ENCODE measurements at regions not wholly inside any gene's neighbourhood (a gene's known extent, or its start where the extent isn't known, plus 50 kb on each side); places are given as distances from the start of the nearest gene placed in this dataset.

DNA sequence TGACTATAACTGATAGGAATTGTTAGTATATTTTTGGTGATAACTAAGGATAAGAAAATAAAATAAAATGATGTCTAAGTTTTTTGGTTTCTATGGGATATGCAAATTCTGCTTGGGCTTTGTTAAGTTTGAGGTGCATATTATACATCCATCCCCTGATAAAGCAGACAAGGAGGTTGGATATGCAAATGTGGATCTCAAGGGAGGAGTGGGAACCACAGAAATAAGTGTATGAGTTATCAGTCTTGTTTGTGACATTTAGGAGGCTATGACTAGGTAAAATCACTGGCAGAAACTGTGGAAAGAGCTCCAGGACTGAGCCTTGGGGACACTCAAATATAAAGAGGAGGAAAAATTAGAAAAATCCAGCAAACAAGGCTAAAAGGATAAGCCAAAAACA, 719.4 kb downstream of the RERGL start:
- no peak overlapping the region for H3K4me3 ChIP-seq (ENCODE audit: low read length)
- H3K27ac ChIP-seq (ENCODE audit: low read length) = no peak overlapping the region
- H3K36me3 ChIP-seq (ENCODE audit: control insufficient read depth, insufficient read depth, low read length) = no peaks in the 10 kb centered on the region
- H3K9me3 ChIP-seq (ENCODE audit: control insufficient read depth, low read depth, low read length) = no peaks in the 10 kb centered on the region
- H3K4me1 ChIP-seq (ENCODE audit: control insufficient read depth, insufficient read depth, low read length) = no peaks in the 10 kb centered on the region
- no peaks in the 10 kb centered on the region for H3K27me3 ChIP-seq (ENCODE audit: control insufficient read depth, insufficient read depth, low read length)
- no peak for DNase-seq

DNA sequence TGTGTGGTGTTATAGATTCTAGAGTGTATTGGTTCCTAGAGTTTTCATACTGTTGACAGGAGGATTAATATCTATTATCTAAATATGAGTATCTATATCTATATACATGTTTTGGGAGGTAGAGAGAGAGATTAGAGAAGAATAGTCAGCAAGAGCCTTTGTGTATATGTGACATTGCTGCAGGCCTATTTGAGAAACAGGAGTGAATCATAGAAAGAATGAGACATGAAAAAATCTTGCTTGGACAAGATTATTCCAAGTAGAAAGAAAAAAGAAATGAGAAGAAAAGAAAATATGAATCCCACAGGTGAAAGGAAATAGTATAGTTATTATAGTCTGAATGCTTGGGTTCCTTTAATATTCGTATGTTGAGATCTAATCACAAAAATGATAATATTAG, 720.4 kb downstream of the RERGL start:
- WGBS (ENCODE audit: insufficient coverage, low lambda C conversion rate) = no CpG with 5 or more reads among the region's 1 CpG
- no peaks in the 10 kb centered on the region for H3K4me1 ChIP-seq (ENCODE audit: control insufficient read depth, insufficient read depth, low read length)
- H3K4me3 ChIP-seq (ENCODE audit: low read length) = no peak overlapping the region
- no peaks in the 10 kb centered on the region for H3K9me3 ChIP-seq (ENCODE audit: control insufficient read depth, low read depth, low read length)
- H3K27ac ChIP-seq (ENCODE audit: low read length) = no peak overlapping the region
- no peaks in the 10 kb centered on the region for H3K36me3 ChIP-seq (ENCODE audit: control insufficient read depth, insufficient read depth, low read length)
- no peak for DNase-seq
- no peaks in the 10 kb centered on the region for H3K27me3 ChIP-seq (ENCODE audit: control insufficient read depth, insufficient read depth, low read length)

DNA sequence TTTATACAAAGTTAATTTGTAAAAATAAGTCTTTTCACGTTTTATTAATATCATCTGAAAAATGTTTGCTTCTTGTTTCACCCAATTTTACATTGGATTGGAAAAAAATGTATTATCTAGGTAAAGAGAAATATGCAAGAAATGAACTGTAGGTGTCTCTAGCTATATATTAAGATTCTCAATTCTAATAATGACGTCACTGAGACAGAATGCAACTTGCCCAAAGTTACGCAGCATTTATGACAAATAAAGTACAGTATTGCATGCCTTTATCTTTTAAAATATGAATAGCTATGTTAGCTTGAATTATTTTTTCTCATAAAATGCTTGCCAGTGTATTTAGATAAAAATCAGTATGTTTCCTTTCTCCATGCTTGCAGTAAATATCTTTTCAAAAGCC, 728.8 kb downstream of the RERGL start:
- H3K27ac ChIP-seq (ENCODE audit: low read length) = no peak overlapping the region
- no peak for DNase-seq
- H3K27me3 ChIP-seq (ENCODE audit: control insufficient read depth, insufficient read depth, low read length) = no peaks in the 10 kb centered on the region
- no peaks in the 10 kb centered on the region for H3K4me1 ChIP-seq (ENCODE audit: control insufficient read depth, insufficient read depth, low read length)
- no peak overlapping the region for H3K4me3 ChIP-seq (ENCODE audit: low read length)
- 81% methylated on average over 3 of the region's 3 CpGs for WGBS (ENCODE audit: insufficient coverage, low lambda C conversion rate)
- H3K9me3 ChIP-seq (ENCODE audit: control insufficient read depth, low read depth, low read length) = no peaks in the 10 kb centered on the region
- H3K36me3 ChIP-seq (ENCODE audit: control insufficient read depth, insufficient read depth, low read length) = no peaks in the 10 kb centered on the region

DNA sequence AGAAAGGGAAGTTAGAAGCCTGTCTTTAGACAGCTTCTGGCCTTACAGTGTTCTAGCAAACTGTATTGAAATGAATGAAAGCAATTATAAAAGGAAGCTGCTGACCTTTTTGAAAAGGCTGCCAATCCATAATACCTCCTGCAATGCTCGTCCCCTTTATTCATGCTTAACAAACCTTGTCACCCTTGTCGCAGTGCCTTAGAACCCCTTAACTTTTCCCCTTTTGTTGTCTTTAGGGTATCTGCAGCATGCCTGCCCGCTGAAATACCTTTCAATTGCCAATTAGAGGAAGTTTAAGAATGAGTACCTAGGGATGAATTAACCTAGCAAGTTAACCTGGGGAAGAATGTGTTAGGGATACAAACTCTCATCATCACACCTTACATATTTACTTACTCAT, 731.2 kb downstream of the RERGL start:
- H3K36me3 ChIP-seq (ENCODE audit: control insufficient read depth, insufficient read depth, low read length) = no peaks in the 10 kb centered on the region

DNA sequence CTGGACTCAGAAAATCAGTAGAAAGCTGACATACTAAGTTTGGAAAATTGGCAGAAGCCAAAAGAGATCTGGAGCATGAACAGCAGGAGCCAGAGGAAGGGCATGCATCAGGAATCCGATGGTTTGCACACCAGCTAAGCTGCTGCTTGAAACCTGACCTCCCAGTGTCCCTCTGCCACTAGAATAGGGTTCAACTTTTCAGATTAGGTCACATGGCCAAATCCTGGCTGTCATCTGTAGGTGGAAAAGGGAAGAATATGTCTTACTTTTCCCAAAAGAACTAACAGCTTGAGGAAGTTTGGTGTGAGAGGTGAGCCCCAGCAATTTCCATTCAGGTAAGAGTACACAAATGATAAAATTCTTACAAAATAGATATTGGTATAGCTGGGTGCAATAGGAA, 732.6 kb downstream of the RERGL start:
- Histone ChIP-seq H3K36me3 (ENCODE audit: control insufficient read depth, insufficient read depth, low read length) (no peaks in the 10 kb centered on the region), H3K27ac (ENCODE audit: low read length) (no peak overlapping the region), H3K9me3 (ENCODE audit: control insufficient read depth, low read depth, low read length) (no peaks in the 10 kb centered on the region), H3K4me3 (ENCODE audit: low read length) (no peak overlapping the region), H3K4me1 (ENCODE audit: control insufficient read depth, insufficient read depth, low read length) (no peaks in the 10 kb centered on the region), H3K27me3 (ENCODE audit: control insufficient read depth, insufficient read depth, low read length) (no peaks in the 10 kb centered on the region)
- DNase-seq = no peak
- WGBS (ENCODE audit: insufficient coverage, low lambda C conversion rate) = no CpG with 5 or more reads among the region's 1 CpG

More for the DNA sequence above, 731.2 kb downstream of the RERGL start:
- 53% methylated on average over 2 of the region's 3 CpGs for WGBS (ENCODE audit: insufficient coverage, low lambda C conversion rate)
- Histone ChIP-seq H3K27ac (ENCODE audit: low read length) (no peak overlapping the region), H3K27me3 (ENCODE audit: control insufficient read depth, insufficient read depth, low read length) (no peaks in the 10 kb centered on the region), H3K4me1 (ENCODE audit: control insufficient read depth, insufficient read depth, low read length) (no peaks in the 10 kb centered on the region), H3K9me3 (ENCODE audit: control insufficient read depth, low read depth, low read length) (no peaks in the 10 kb centered on the region), H3K4me3 (ENCODE audit: low read length) (no peak overlapping the region)
- DNase-seq = no peak

DNA sequence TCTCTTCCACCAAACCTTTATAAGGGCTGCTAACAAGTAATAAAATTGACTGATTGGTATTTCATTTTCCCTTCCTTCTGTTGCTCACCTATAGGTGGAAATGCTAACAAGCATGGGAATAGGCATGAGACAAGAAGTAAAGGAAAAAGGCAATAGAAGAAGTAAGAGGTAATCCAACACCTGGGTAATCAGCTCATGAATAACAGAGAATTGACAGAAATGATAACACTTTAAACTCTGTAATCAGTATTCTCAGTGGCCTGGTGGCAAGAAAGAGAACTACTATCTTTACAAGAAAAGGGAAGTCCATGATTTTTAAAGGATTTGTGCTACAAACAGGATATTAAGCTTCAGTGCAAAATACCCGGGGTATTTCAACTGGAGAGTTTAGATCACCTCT, 737.8 kb downstream of the RERGL start:
- no CpG with 5 or more reads among the region's 1 CpG for WGBS (ENCODE audit: insufficient coverage, low lambda C conversion rate)
- Histone ChIP-seq H3K36me3 (ENCODE audit: control insufficient read depth, insufficient read depth, low read length) (no peaks in the 10 kb centered on the region), H3K4me1 (ENCODE audit: control insufficient read depth, insufficient read depth, low read length) (no peaks in the 10 kb centered on the region), H3K4me3 (ENCODE audit: low read length) (no peak overlapping the region), H3K27ac (ENCODE audit: low read length) (no peak overlapping the region), H3K27me3 (ENCODE audit: control insufficient read depth, insufficient read depth, low read length) (no peaks in the 10 kb centered on the region), H3K9me3 (ENCODE audit: control insufficient read depth, low read depth, low read length) (no peaks in the 10 kb centered on the region)
- DNase-seq = no peak

DNA sequence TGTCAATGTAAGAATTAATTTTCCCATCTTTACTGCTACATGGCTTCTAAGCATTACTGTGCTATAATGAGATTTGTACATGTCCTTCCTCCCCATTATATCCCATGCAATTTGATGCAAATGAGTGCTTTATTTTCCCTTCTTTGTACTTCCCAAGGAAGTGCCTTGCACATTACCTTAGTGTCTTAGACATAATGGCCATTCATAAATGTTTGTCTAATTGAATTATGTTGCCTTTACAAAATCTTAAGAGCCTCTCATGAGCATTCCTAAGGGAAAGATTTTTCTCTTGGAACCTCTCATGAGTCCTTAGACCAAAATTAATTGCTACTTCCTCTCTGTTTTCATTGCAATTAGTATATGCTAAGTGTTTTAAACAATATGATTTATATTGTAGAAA, 741.7 kb downstream of the RERGL start:
- no peaks in the 10 kb centered on the region for H3K27me3 ChIP-seq (ENCODE audit: control insufficient read depth, insufficient read depth, low read length)
- H3K27ac ChIP-seq (ENCODE audit: low read length) = no peak overlapping the region
- no peaks in the 10 kb centered on the region for H3K36me3 ChIP-seq (ENCODE audit: control insufficient read depth, insufficient read depth, low read length)
- no peaks in the 10 kb centered on the region for H3K4me1 ChIP-seq (ENCODE audit: control insufficient read depth, insufficient read depth, low read length)
- H3K9me3 ChIP-seq (ENCODE audit: control insufficient read depth, low read depth, low read length) = no peaks in the 10 kb centered on the region
- no peak for DNase-seq
- no peak overlapping the region for H3K4me3 ChIP-seq (ENCODE audit: low read length)

DNA sequence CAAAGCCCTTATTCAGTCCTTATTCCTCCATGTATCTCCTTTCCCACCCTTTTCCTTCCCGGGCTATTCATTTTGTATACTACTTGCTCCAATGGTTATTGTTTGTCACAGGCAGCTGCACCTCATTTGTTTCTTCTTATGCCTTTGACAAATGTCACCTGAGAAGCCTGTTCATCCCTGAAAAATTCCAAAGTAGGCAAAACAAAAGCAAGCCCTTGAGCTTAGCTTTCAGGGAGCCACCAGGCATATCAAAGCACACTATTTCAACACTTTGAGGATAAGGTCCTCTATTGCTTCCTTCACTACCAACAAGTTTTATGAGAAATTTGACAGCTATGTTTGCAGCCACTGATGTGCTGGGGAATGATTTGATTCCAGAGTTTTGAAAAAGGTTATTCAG, 738.7 kb upstream of the LMO3 start:
- 78% methylated on average over 1 of the region's 1 CpG for WGBS (ENCODE audit: insufficient coverage, low lambda C conversion rate)
- H3K9me3 ChIP-seq (ENCODE audit: control insufficient read depth, low read depth, low read length) = no peaks in the 10 kb centered on the region
- H3K4me1 ChIP-seq (ENCODE audit: control insufficient read depth, insufficient read depth, low read length) = no peaks in the 10 kb centered on the region
- no peak overlapping the region for H3K27ac ChIP-seq (ENCODE audit: low read length)
- H3K36me3 ChIP-seq (ENCODE audit: control insufficient read depth, insufficient read depth, low read length) = no peaks in the 10 kb centered on the region
- no peak overlapping the region for H3K4me3 ChIP-seq (ENCODE audit: low read length)
- no peak for DNase-seq
- no peaks in the 10 kb centered on the region for H3K27me3 ChIP-seq (ENCODE audit: control insufficient read depth, insufficient read depth, low read length)

DNA sequence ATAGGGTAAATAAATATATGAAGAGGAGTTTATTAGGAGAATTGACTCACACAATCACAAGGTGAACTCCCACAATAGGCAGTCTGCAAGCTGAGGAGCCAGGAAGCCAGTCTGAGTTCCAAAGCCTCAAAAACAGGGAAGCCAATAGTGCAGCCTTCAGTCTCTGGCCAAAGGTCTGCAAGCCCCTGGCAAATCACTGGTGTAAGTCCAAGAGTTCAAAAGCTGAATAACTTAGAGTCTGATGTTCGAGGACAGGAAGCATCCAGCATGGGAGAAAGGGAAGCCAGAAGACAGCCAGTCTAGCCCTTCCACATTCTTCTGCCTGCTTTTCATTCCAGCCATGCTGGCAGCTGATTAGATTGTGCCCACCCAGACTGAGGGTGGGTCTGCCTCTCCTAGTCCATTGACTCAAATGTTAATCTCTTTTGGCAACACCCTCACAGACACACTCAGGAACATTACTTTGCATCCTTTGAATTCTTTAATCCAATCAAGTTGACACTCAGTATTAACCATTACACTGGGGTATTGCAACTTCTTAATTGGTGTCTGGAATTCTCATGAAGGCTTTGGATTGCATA, 736.5 kb upstream of the LMO3 start:
- no peaks in the 10 kb centered on the region for H3K36me3 ChIP-seq (ENCODE audit: control insufficient read depth, insufficient read depth, low read length)
- DNase-seq = no peak
- no CpG with 5 or more reads among the region's 1 CpG for WGBS (ENCODE audit: insufficient coverage, low lambda C conversion rate)

DNA sequence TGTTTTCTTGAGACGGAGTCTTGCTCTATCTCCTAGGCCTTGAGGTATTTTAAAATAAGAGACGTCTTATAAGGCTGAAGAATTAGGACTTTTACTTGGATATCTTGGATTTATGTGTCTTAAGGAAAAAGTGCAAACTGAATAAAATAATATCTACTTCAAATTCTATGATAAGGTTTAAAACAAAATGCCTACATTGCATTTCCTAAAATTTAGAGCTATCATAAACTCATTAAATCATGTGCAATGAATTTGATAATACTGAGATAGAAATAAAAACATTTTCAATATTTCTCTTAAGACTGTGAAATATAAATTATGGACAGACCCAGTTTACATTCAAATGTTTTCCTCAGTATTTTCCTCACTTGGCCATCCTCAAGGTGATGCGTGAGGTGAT, 729.5 kb upstream of the LMO3 start:
- Histone ChIP-seq H3K9me3 (ENCODE audit: control insufficient read depth, low read depth, low read length) (no peaks in the 10 kb centered on the region), H3K27me3 (ENCODE audit: control insufficient read depth, insufficient read depth, low read length) (no peaks in the 10 kb centered on the region), H3K4me3 (ENCODE audit: low read length) (no peak overlapping the region), H3K4me1 (ENCODE audit: control insufficient read depth, insufficient read depth, low read length) (no peaks in the 10 kb centered on the region), H3K36me3 (ENCODE audit: control insufficient read depth, insufficient read depth, low read length) (no peaks in the 10 kb centered on the region), H3K27ac (ENCODE audit: low read length) (no peak overlapping the region)
- WGBS (ENCODE audit: insufficient coverage, low lambda C conversion rate) = 100% methylated on average over 3 of the region's 3 CpGs
- DNase-seq = no peak

More for the DNA sequence above, 736.5 kb upstream of the LMO3 start:
- Histone ChIP-seq H3K27ac (ENCODE audit: low read length) (no peak overlapping the region), H3K27me3 (ENCODE audit: control insufficient read depth, insufficient read depth, low read length) (no peaks in the 10 kb centered on the region), H3K9me3 (ENCODE audit: control insufficient read depth, low read depth, low read length) (no peaks in the 10 kb centered on the region), H3K4me1 (ENCODE audit: control insufficient read depth, insufficient read depth, low read length) (no peaks in the 10 kb centered on the region), H3K4me3 (ENCODE audit: low read length) (no peak overlapping the region)

DNA sequence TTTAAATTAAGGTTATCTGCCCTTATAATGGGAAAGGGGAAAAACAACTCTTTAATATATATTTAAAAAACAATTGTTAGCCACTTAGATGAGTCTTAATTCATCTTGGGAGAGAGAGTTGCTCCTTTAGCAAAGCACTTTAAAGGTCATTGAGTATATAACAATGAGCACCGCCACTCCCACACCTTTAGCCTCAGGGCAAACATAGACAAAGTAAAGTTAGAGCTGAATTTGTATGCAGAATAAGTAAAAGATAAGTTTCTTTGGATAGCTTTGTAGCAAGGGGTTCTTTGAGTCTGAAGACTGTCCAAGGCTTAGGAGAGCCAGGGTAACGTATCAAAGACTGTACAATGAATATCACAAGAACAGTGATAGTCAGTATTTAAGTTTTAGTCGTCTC, 728.8 kb upstream of the LMO3 start:
- Histone ChIP-seq H3K9me3 (ENCODE audit: control insufficient read depth, low read depth, low read length) (no peaks in the 10 kb centered on the region), H3K36me3 (ENCODE audit: control insufficient read depth, insufficient read depth, low read length) (no peaks in the 10 kb centered on the region), H3K27me3 (ENCODE audit: control insufficient read depth, insufficient read depth, low read length) (no peaks in the 10 kb centered on the region), H3K4me3 (ENCODE audit: low read length) (no peak overlapping the region), H3K27ac (ENCODE audit: low read length) (no peak overlapping the region), H3K4me1 (ENCODE audit: control insufficient read depth, insufficient read depth, low read length) (no peaks in the 10 kb centered on the region)
- DNase-seq = no peak
- WGBS (ENCODE audit: insufficient coverage, low lambda C conversion rate) = 18% methylated on average over 2 of the region's 3 CpGs

All from large intestine (tissue), 3 donors.